Suprapubic skin (tissue), 4 donors: ENCODE measurements at regions not wholly inside any gene's neighbourhood (a gene's known extent, or its start where the extent isn't known, plus 50 kb on each side); places are given as distances from the start of the nearest gene placed in this dataset.
A peak's percentile ranks its signal among the peaks of the same experiment; 100 is the strongest.

Experiments used
- DNase-seq, 2 donors: peaks; one replicate each; pipeline ENCODE4 v3.0.0-alpha.2; 2019; ENCODE audit warnings: low spot score in 2 of 2
- H3K27ac ChIP-seq: fragments of 200-600 bp; sonication (generic); one replicate; pipeline ENCODE4 v1.5.1; 2019
- H3K27me3 ChIP-seq: fragments of 200-600 bp; sonication (generic); one replicate; pipeline ENCODE4 v1.5.1; 2019
- H3K36me3 ChIP-seq: fragments of 200-600 bp; sonication (generic); one replicate; pipeline ENCODE4 v1.5.1; 2019
- H3K4me1 ChIP-seq: fragments of 200-600 bp; sonication (generic); one replicate; pipeline ENCODE4 v1.5.1; 2019
- H3K4me3 ChIP-seq: fragments of 200-600 bp; sonication (generic); one replicate; pipeline ENCODE4 v1.5.1; 2019; ENCODE audit warnings: mild to moderate bottlenecking
- H3K9me3 ChIP-seq: fragments of 200-600 bp; sonication (generic); one replicate; pipeline ENCODE4 v1.5.1; 2019
- EP300 ChIP-seq: sonication (generic); formaldehyde crosslinking; IDR thresholded peaks from one replicate; pipeline ENCODE4 v1.6.1; 2017; ENCODE audit warnings: antibody characterized with exemption
- POLR2A ChIP-seq, 2 donors: fragments of 450-650 bp; IDR thresholded peaks; one replicate each; pipeline ENCODE4 v1.6.1; 2017; ENCODE audit warnings: antibody characterized with exemption in 2 of 2, mild to moderate bottlenecking in 2 of 2, moderate library complexity in 2 of 2
- POLR2AphosphoS5 ChIP-seq, 3 donors: sonication (generic); formaldehyde crosslinking; IDR thresholded peaks; one replicate each; pipeline ENCODE4 v1.6.1; 2017; ENCODE audit warnings: antibody characterized with exemption in 3 of 3
- WGBS: methylation state at CpG from one replicate; pipeline ENCODE4 v1.1.5; 2018; 5-methylcytosine and 5-hydroxymethylcytosine counted together
- TF ChIP-seq, protein P1 (sequence below), 2 donors: fragments of 200-600 bp in 1 of 2; fragments of 450-650 bp in 1 of 2; sonication (generic) in 1 of 2; IDR thresholded peaks; one replicate each; pipeline ENCODE4 v1.5.1; 2016 to 2019; ENCODE audit warnings: antibody characterized with exemption in 2 of 2, mild to moderate bottlenecking in 1 of 2, moderate library complexity in 1 of 2

DNA sequence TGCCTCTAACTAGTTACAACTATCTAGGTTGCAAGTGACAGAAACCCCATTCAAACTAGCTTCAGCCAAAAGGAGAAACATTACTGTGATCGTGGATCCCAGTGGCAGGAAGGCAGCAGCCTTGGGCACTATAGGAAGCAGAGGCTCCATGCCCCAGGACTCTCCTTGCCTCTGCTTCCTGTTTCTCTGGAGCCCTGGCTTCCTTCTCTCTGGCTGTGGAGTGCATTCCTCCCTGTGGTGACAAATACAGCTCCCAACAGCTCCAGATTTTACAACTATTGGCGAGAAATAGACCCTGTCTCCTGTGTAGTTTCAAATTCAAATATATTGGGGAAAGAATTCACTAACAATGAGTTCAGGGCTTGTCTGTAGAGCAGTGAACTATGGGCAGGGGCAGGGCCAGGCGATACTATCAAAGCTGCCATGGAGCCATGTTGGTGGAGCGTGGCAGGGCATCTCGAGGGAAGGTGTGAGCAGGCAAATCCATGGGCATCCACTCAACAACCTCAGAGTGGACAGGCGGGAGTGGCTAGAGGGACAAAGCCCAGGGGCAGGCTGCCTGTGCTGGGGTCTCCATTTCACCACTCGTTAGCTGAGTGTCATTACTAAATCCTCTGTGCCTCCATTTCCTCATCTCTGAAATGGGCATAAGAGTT, 189.5 kb downstream of the ERCC6L2 start:
- 78% methylated on average over 7 of the region's 7 CpGs for WGBS
- H3K27ac ChIP-seq = no peak overlapping the region
- DNase-seq = no peak
- TF ChIP-seq EP300 (no peak), POLR2AphosphoS5 (IDR thresholded peaks at IDR 0.05) (no peak), POLR2A (IDR thresholded peaks at IDR 0.05) (no peak)
- TF ChIP-seq, protein P1, sequence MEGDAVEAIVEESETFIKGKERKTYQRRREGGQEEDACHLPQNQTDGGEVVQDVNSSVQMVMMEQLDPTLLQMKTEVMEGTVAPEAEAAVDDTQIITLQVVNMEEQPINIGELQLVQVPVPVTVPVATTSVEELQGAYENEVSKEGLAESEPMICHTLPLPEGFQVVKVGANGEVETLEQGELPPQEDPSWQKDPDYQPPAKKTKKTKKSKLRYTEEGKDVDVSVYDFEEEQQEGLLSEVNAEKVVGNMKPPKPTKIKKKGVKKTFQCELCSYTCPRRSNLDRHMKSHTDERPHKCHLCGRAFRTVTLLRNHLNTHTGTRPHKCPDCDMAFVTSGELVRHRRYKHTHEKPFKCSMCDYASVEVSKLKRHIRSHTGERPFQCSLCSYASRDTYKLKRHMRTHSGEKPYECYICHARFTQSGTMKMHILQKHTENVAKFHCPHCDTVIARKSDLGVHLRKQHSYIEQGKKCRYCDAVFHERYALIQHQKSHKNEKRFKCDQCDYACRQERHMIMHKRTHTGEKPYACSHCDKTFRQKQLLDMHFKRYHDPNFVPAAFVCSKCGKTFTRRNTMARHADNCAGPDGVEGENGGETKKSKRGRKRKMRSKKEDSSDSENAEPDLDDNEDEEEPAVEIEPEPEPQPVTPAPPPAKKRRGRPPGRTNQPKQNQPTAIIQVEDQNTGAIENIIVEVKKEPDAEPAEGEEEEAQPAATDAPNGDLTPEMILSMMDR (IDR thresholded peaks at IDR 0.05) = no peak
- no peaks in the 10 kb centered on the region for H3K36me3 ChIP-seq
- H3K27me3 ChIP-seq = no peaks in the 10 kb centered on the region
- H3K4me3 ChIP-seq = no peak overlapping the region
- H3K9me3 ChIP-seq = no peaks in the 10 kb centered on the region
- peaks cover 17% of the 10 kb centered on the region for H3K4me1 ChIP-seq

- H3K27me3 ChIP-seq = no peaks in the 10 kb centered on the region
- H3K36me3 ChIP-seq = no peaks in the 10 kb centered on the region
- H3K4me1 ChIP-seq = peaks cover 14% of the 10 kb centered on the region
- TF ChIP-seq EP300 = no peak
- H3K4me3 ChIP-seq = no peak overlapping the region
- H3K9me3 ChIP-seq = no peaks in the 10 kb centered on the region
- DNase-seq = no peak
- H3K27ac ChIP-seq = no peak overlapping the region
- WGBS = 90% methylated on average over 3 of the region's 3 CpGs
These were observed 187.4 kb downstream of the ERCC6L2 start for GRCh38 chr9:96062854-96063253.

DNA sequence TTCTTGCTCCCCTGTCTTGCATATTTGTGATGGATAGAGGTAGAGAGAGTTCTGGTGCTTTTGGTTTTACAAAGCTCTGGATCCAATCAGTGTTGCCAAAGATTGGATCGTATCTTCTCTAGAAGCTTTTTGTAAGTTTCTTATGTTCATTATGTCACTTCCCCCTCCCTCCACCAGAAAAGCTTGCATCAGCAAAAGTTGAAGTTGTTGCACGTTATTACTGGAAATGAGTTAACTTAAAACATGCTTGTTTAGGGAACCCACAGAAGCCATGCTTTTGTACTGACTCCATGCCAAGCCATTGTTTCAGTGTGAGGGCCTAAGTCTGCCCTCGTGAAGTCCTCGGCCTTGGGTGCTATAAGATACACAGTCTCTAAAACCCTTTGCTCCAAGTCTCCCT, 186.5 kb downstream of the ERCC6L2 start:
- H3K4me3 ChIP-seq = no peak overlapping the region
- WGBS = 70% methylated on average over 4 of the region's 4 CpGs

GRCh38 chr9:96061293-96061987, 185.9 kb downstream of the ERCC6L2 start:
- Histone ChIP-seq H3K27ac (no peak overlapping the region), H3K4me3 (no peak overlapping the region), H3K36me3 (no peaks in the 10 kb centered on the region), H3K4me1 (peaks cover 10% of the 10 kb centered on the region), H3K9me3 (no peaks in the 10 kb centered on the region), H3K27me3 (no peaks in the 10 kb centered on the region)
- no peak for DNase-seq
- WGBS = 50% methylated on average over 9 of the region's 10 CpGs
- TF ChIP-seq POLR2AphosphoS5 (IDR thresholded peaks at IDR 0.05) (no peak), POLR2A (IDR thresholded peaks at IDR 0.05) (no peak), EP300 (no peak)
- TF ChIP-seq, protein P1 (IDR thresholded peaks at IDR 0.05) = peak in 1 of 2 donors; percentile 18

More for the DNA sequence above, 186.5 kb downstream of the ERCC6L2 start:
- TF ChIP-seq POLR2AphosphoS5 (IDR thresholded peaks at IDR 0.05) (no peak), EP300 (no peak), POLR2A (IDR thresholded peaks at IDR 0.05) (no peak)
- TF ChIP-seq, protein P1 (IDR thresholded peaks at IDR 0.05) = no peak
- Histone ChIP-seq H3K4me1 (peaks cover 12% of the 10 kb centered on the region), H3K27me3 (no peaks in the 10 kb centered on the region), H3K36me3 (no peaks in the 10 kb centered on the region), H3K9me3 (no peaks in the 10 kb centered on the region), H3K27ac (no peak overlapping the region)
- no peak for DNase-seq

- no peaks in the 10 kb centered on the region for H3K27me3 ChIP-seq
- H3K27ac ChIP-seq = no peak overlapping the region
- H3K36me3 ChIP-seq = no peaks in the 10 kb centered on the region
- H3K4me1 ChIP-seq = peaks cover 9% of the 10 kb centered on the region
- no peak for DNase-seq
- H3K9me3 ChIP-seq = no peaks in the 10 kb centered on the region
- WGBS = 85% methylated on average over 2 of the region's 2 CpGs
- no peak overlapping the region for H3K4me3 ChIP-seq
- TF ChIP-seq POLR2A (IDR thresholded peaks at IDR 0.05) (no peak), EP300 (no peak), POLR2AphosphoS5 (IDR thresholded peaks at IDR 0.05) (no peak)
- TF ChIP-seq, protein P1 (IDR thresholded peaks at IDR 0.05) = no peak
These were observed 182.7 kb downstream of the ERCC6L2 start for GRCh38 chr9:96058218-96058617.
